Right atrium auricular region (tissue), 2 donors: ENCODE measurements at regions not wholly inside any gene's neighbourhood (a gene's known extent, or its start where the extent isn't known, plus 50 kb on each side); places are given as distances from the start of the nearest gene placed in this dataset.

Source experiments
- DNase-seq: peaks from one replicate; pipeline ENCODE4 v3.0.0-alpha.2; 2019; ENCODE audit warnings: low spot score
- H3K27ac ChIP-seq, 2 donors: fragments of 200-600 bp; sonication (generic); 1 replicate in 1 of 2; 2 replicates in 1 of 2; pipeline ENCODE4 v1.5.1; 2016 to 2019
- H3K27me3 ChIP-seq, 2 donors: fragments of 200-600 bp; sonication (generic); one replicate each; pipeline versions ENCODE4 v1.5.1 to v1.6.0; 2017 to 2019
- H3K36me3 ChIP-seq: fragments of 200-600 bp; sonication (generic); one replicate; pipeline ENCODE4 v1.5.1; 2016
- H3K4me1 ChIP-seq, 2 donors: fragments of 200-600 bp; sonication (generic); one replicate each; pipeline versions ENCODE4 v1.5.1 to v1.6.0; 2017 to 2019
- H3K4me3 ChIP-seq, 2 donors: fragments of 200-600 bp; sonication (generic); 1 replicate in 1 of 2; 2 replicates in 1 of 2; pipeline ENCODE4 v1.5.1; 2017 to 2019; ENCODE audit warnings: mild to moderate bottlenecking in 1 of 2, moderate library complexity in 1 of 2
- H3K9me3 ChIP-seq, 2 donors: fragments of 200-600 bp; sonication (generic); one replicate each; pipeline ENCODE4 v1.5.1; 2019
- CTCF ChIP-seq, 2 donors: fragments of 200-600 bp; sonication (generic); IDR thresholded peaks; one replicate each; pipeline ENCODE4 v1.5.1; 2019; ENCODE audit warnings: antibody characterized with exemption in 2 of 2

- no peaks in the 10 kb centered on the region for H3K36me3 ChIP-seq
- no peaks in the 10 kb centered on the region for H3K9me3 ChIP-seq
- TF ChIP-seq CTCF (IDR thresholded peaks at IDR 0.05) = no peak
- no peaks in the 10 kb centered on the region for H3K27me3 ChIP-seq
- DNase-seq = no peak
- H3K4me1 ChIP-seq = no peaks in the 10 kb centered on the region
- H3K27ac ChIP-seq = no peak overlapping the region
- H3K4me3 ChIP-seq = no peak overlapping the region
Observed at GRCh38 chr2:4192119-4192518, 488.7 kb downstream of the DCDC2C start.

- no peak for TF ChIP-seq CTCF (IDR thresholded peaks at IDR 0.05)
- Histone ChIP-seq H3K27ac (no peak overlapping the region), H3K36me3 (no peaks in the 10 kb centered on the region), H3K4me3 (no peak overlapping the region), H3K4me1 (no peaks in the 10 kb centered on the region), H3K27me3 (no peaks in the 10 kb centered on the region), H3K9me3 (no peaks in the 10 kb centered on the region)
- no peak for DNase-seq
Observed at GRCh38 chr2:4214444-4215205, 511.2 kb downstream of the DCDC2C start.

- DNase-seq = no peak
- TF ChIP-seq CTCF (IDR thresholded peaks at IDR 0.05) = no peak
Observed at GRCh38 chr2:4217737-4218136, 514.4 kb downstream of the DCDC2C start.

GRCh38 chr2:4219101-4219500, 515.7 kb downstream of the DCDC2C start:
- no peaks in the 10 kb centered on the region for H3K9me3 ChIP-seq
- no peaks in the 10 kb centered on the region for H3K4me1 ChIP-seq
- H3K27ac ChIP-seq = no peak overlapping the region
- H3K27me3 ChIP-seq = no peaks in the 10 kb centered on the region
- DNase-seq = no peak
- TF ChIP-seq CTCF (IDR thresholded peaks at IDR 0.05) = no peak
- no peaks in the 10 kb centered on the region for H3K36me3 ChIP-seq
- H3K4me3 ChIP-seq = no peak overlapping the region

More at GRCh38 chr2:4217737-4218136, 514.4 kb downstream of the DCDC2C start:
- Histone ChIP-seq H3K4me3 (no peak overlapping the region), H3K27ac (no peak overlapping the region), H3K36me3 (no peaks in the 10 kb centered on the region), H3K9me3 (no peaks in the 10 kb centered on the region), H3K27me3 (no peaks in the 10 kb centered on the region), H3K4me1 (no peaks in the 10 kb centered on the region)

- no peaks in the 10 kb centered on the region for H3K27me3 ChIP-seq
- no peaks in the 10 kb centered on the region for H3K4me1 ChIP-seq
- H3K36me3 ChIP-seq = no peaks in the 10 kb centered on the region
- DNase-seq = no peak
- H3K27ac ChIP-seq = no peak overlapping the region
- no peak overlapping the region for H3K4me3 ChIP-seq
- no peak for TF ChIP-seq CTCF (IDR thresholded peaks at IDR 0.05)
- no peaks in the 10 kb centered on the region for H3K9me3 ChIP-seq
Observed at GRCh38 chr2:4219571-4219970, 516.2 kb downstream of the DCDC2C start.

GRCh38 chr2:4221434-4221833, 518.1 kb downstream of the DCDC2C start:
- TF ChIP-seq CTCF (IDR thresholded peaks at IDR 0.05) = no peak
- no peak overlapping the region for H3K27ac ChIP-seq
- H3K27me3 ChIP-seq = no peaks in the 10 kb centered on the region

More at GRCh38 chr2:4221434-4221833, 518.1 kb downstream of the DCDC2C start:
- no peaks in the 10 kb centered on the region for H3K4me1 ChIP-seq
- H3K36me3 ChIP-seq = no peaks in the 10 kb centered on the region
- DNase-seq = no peak
- no peak overlapping the region for H3K4me3 ChIP-seq
- no peaks in the 10 kb centered on the region for H3K9me3 ChIP-seq
